Esophagus squamous epithelium (tissue), 5 donors: ENCODE measurements at regions not wholly inside any gene's neighbourhood (a gene's known extent, or its start where the extent isn't known, plus 50 kb on each side); places are given as distances from the start of the nearest gene placed in this dataset.

ENCODE experiments used
- DNase-seq: peaks from one replicate; lab custom pipeline; 2025; lab: John Stamatoyannopoulos, UW
- H3K27ac ChIP-seq, 4 donors: fragments of 200-600 bp; sonication (generic); one replicate each; pipeline ENCODE4 v1.5.1; 2016 to 2019; ENCODE audit warnings: mild to moderate bottlenecking in 1 of 4
- H3K27me3 ChIP-seq, 4 donors: fragments of 200-600 bp; sonication (generic); 1 replicate in 3 of 4; 2 replicates in 1 of 4; pipeline versions ENCODE4 v1.5.1 to v1.6.0; 2017 to 2021; ENCODE audit warnings: antibody characterized with exemption in 1 of 4
- H3K36me3 ChIP-seq, 3 donors: fragments of 200-600 bp; sonication (generic); one replicate each; pipeline ENCODE4 v1.5.1; 2016 to 2019
- H3K4me1 ChIP-seq, 3 donors: fragments of 200-600 bp; sonication (generic); one replicate each; pipeline ENCODE4 v1.5.1; 2017 to 2019
- H3K4me3 ChIP-seq, 4 donors: fragments of 200-600 bp; sonication (generic); 1 replicate in 3 of 4; 2 replicates in 1 of 4; pipeline ENCODE4 v1.5.1; 2016 to 2019; ENCODE audit warnings: mild to moderate bottlenecking in 2 of 4, moderate library complexity in 1 of 4
- H3K9me3 ChIP-seq, 3 donors: fragments of 200-600 bp; sonication (generic); one replicate each; pipeline ENCODE4 v1.5.1; 2016 to 2019
- CTCF ChIP-seq, 6 experiments: fragments of 450-650 bp in 4 of 6; fragments of 200-600 bp in 2 of 6; sonication (generic) in 2 of 6; IDR thresholded peaks; one replicate each; pipeline ENCODE4 v1.5.1; 2016 to 2019; ENCODE audit warnings: antibody characterized with exemption in 6 of 6, mild to moderate bottlenecking in 4 of 6, moderate library complexity in 4 of 6
- POLR2A ChIP-seq, 4 donors: fragments of 450-650 bp; IDR thresholded peaks; one replicate each; pipeline ENCODE4 v1.6.1; 2017; ENCODE audit warnings: antibody characterized with exemption in 4 of 4, mild to moderate bottlenecking in 4 of 4, moderate library complexity in 3 of 4
- WGBS, 2 donors: methylation state at CpG; one replicate each; pipeline ENCODE4 v1.1.5; 2018; 5-methylcytosine and 5-hydroxymethylcytosine counted together
- intact Hi-C: fragments of 100-400 bp; cut with DNase I; formaldehyde crosslinking; loops from one replicate; pipeline ENCODE4 v1.15.0; 2022
- donor health status: DM: yes; HTN: yes; CAD: no.

DNA sequence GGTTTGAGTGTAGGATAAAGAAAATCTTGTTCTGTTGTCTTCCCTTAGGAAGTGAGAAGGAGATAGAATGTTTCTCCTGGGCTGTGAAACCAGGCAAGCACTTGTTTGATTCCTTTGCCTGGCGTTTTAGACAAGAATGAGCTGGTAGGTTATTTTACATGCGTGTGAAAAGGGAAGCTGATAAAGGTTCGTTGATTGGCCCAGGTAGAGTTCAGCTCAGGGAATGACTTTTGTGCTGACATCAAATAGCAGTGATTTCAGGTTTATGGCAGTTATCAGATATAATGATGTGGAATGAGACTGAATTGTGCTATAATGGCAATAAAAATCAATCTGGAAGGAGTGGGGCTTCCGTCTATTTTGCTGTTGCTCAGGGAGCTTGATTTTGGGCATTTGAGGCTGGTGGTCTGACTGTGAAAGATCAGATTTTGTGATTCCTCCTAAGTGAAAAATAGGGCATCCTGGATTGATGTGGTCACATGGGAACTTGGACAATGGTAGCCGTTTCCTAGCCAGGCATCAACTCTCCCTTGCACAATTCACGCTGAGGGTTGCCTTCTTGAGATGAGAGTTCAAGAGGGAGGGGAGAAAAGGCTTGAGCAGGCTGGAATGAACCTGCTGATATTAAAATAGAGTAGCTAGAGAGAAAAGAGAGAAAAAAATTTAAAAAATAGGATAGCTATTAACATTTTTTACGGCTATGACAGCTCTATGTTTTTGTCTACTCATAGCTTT lies 388.9 kb downstream of the EDEM1 start:
- Histone ChIP-seq H3K4me3 (no peak overlapping the region), H3K27me3 (no peaks in the 10 kb centered on the region), H3K4me1 (no peaks in the 10 kb centered on the region), H3K36me3 (no peaks in the 10 kb centered on the region), H3K9me3 (no peaks in the 10 kb centered on the region), H3K27ac (no peak overlapping the region)
- 72 to 75% methylated on average over 7 of the region's 7 CpGs for WGBS, 2 donors
- TF ChIP-seq CTCF (IDR thresholded peaks at IDR 0.05) (no peak), POLR2A (IDR thresholded peaks at IDR 0.05) (no peak)
- intact Hi-C loops, result no loop called here
- DNase-seq, result no peak

DNA sequence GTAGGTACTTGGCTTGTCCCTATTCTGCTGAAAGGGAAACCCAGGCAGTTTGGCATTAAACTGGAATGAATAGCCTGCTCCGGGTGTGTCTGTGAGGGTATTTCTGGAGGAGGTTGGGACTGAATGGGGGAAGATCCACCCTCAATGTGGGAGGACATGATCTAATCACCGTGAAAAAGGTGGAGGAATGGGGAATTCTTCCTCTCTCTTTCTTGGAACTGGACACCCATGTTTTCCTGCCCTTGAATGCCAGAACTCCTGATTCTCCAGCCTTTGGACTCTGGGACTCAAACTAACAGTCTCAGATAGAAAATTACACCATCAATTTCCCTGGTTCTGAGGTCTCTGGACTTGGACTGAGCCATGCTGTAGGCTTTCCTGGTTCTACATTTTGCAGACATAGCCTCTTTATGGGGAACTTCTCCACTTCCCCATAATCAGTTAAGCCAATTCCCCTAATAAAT lies 391.7 kb downstream of the EDEM1 start:
- no peak for DNase-seq
- H3K27me3 ChIP-seq, result no peaks in the 10 kb centered on the region
- 71 to 74% methylated on average over 2 of the region's 2 CpGs for WGBS, 2 donors
- intact Hi-C loops, result no loop called here
- TF ChIP-seq POLR2A (IDR thresholded peaks at IDR 0.05), result no peak
- no peak for TF ChIP-seq CTCF (IDR thresholded peaks at IDR 0.05)
- no peaks in the 10 kb centered on the region for H3K36me3 ChIP-seq
- no peaks in the 10 kb centered on the region for H3K9me3 ChIP-seq
- no peaks in the 10 kb centered on the region for H3K4me1 ChIP-seq
- H3K4me3 ChIP-seq, result no peak overlapping the region
- H3K27ac ChIP-seq, result no peak overlapping the region

DNA sequence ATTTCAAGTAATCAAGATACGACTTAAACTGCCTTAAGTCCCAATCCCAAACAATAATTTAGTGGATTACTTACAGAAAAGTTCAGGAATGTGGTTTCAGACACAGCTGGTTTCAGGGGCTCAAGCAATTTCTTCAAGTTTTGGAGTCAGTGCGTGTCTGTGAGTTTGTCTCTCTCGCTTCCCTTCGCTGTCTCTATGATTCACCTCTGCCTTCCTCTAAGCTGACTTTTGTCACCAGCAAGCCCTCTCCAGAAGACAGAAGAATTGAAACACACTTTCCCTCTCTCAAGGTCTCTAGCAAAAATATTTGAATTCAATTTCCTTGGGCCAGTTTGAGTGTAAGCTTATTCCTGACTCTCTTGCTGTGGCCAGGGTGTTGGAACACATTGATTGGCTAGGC lies 392.4 kb downstream of the EDEM1 start:
- TF ChIP-seq CTCF (IDR thresholded peaks at IDR 0.05) (no peak), POLR2A (IDR thresholded peaks at IDR 0.05) (no peak)

DNA sequence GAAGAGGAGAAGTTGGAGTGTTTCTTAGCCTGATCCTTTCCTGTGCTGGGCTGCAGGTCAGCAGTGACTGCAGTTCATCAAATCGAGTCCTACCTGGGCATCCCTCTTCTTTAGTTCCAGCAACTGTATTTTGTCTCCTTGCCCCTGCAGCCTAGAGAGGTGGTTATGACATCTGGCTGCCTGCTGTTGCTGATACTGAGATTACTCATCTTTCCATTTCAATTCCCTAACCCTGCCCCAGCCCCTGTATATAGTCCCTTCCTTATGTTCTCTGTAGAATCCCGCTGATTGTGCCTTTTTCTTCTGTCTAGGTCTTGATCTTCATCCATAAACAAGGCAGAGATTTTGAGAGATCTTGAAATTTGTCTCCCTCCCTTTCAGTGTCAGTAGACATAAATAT lies 393.3 kb downstream of the EDEM1 start:
- TF ChIP-seq POLR2A (IDR thresholded peaks at IDR 0.05) (no peak), CTCF (IDR thresholded peaks at IDR 0.05) (no peak)
- H3K4me3 ChIP-seq, result no peak overlapping the region
- no peaks in the 10 kb centered on the region for H3K27me3 ChIP-seq
- H3K36me3 ChIP-seq, result no peaks in the 10 kb centered on the region
- no peak for DNase-seq
- 54 to 56% methylated on average over 2 of the region's 2 CpGs for WGBS, 2 donors
- H3K27ac ChIP-seq, result no peak overlapping the region
- H3K9me3 ChIP-seq, result no peaks in the 10 kb centered on the region
- intact Hi-C loops, result no loop called here
- H3K4me1 ChIP-seq, result no peaks in the 10 kb centered on the region

More for the DNA sequence above, 392.4 kb downstream of the EDEM1 start:
- Histone ChIP-seq H3K36me3 (no peaks in the 10 kb centered on the region), H3K9me3 (no peaks in the 10 kb centered on the region), H3K27me3 (no peaks in the 10 kb centered on the region), H3K27ac (no peak overlapping the region), H3K4me3 (no peak overlapping the region), H3K4me1 (no peaks in the 10 kb centered on the region)
- intact Hi-C loops, result no loop called here
- DNase-seq, result no peak
- WGBS, 2 donors, result 82 to 89% methylated on average over 4 of the region's 4 CpGs

DNA sequence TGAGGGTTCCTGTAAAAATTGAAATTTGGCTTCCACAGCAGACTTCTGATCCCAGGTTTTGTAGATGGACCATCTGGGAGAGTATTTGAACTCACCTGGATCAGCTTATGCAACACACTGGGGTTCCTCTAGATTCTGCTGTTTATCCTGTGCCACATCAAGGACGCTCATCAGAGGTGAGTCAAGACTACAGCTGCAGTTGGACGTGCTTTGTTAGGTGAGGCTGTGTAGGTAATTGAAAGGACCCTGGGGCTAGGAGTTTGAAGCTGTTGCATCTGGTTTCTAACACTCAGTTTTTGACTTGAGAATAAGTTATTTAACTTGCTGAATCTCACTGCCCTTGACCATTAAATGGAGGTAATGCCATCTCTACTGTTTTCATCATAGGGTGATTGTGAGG lies 394.2 kb downstream of the EDEM1 start:
- H3K9me3 ChIP-seq, result no peaks in the 10 kb centered on the region
- no peak for DNase-seq
- H3K4me3 ChIP-seq, result no peak overlapping the region
- WGBS, 2 donors, result 46 to 50% methylated on average over 2 of the region's 2 CpGs
- H3K4me1 ChIP-seq, result no peaks in the 10 kb centered on the region
- H3K27me3 ChIP-seq, result no peaks in the 10 kb centered on the region
- intact Hi-C loops, result no loop called here
- H3K27ac ChIP-seq, result no peak overlapping the region
- no peak for TF ChIP-seq CTCF (IDR thresholded peaks at IDR 0.05)
- TF ChIP-seq POLR2A (IDR thresholded peaks at IDR 0.05), result no peak
- H3K36me3 ChIP-seq, result no peaks in the 10 kb centered on the region
